Keratinocyte (primary cell): ENCODE measurements at regions not wholly inside any gene's neighbourhood (a gene's known extent, or its start where the extent isn't known, plus 50 kb on each side); places are given as distances from the start of the nearest gene placed in this dataset.

Source experiments
- DNase-seq: peaks from one replicate; pipeline ENCODE4 v3.0.0-alpha.2; 2011; ENCODE audit warnings: low read depth, missing footprints, low spot score
- FAIRE-seq: peaks from 2 replicates; lab custom pipeline; 2011; peaks lifted over from hg19 to GRCh38; lab: Jason Lieb, UNC
- H2AFZ ChIP-seq: 2 replicates; pipeline ENCODE4 v1.6.0; 2012; ENCODE audit warnings: low read length, control low read depth, inconsistent platforms; ENCODE audit not compliant: control insufficient read depth
- H3K27ac ChIP-seq: 2 replicates; pipeline ENCODE4 v1.5.1; 2011; ENCODE audit warnings: low read length; ENCODE audit not compliant: control insufficient read depth, insufficient read depth
- H3K27me3 ChIP-seq: 3 replicates; pipeline ENCODE4 v1.6.0; 2011; ENCODE audit warnings: low read length; ENCODE audit not compliant: control insufficient read depth, insufficient read depth; ENCODE audit errors: extremely low read depth
- H3K36me3 ChIP-seq, 2 experiments: 2 replicates in 1 of 2; 3 replicates in 1 of 2; pipeline ENCODE4 v1.5.1; 2011; ENCODE audit warnings: low read length in 2 of 2, mild to moderate bottlenecking in 1 of 2; ENCODE audit not compliant: control insufficient read depth in 2 of 2, insufficient read depth in 2 of 2; ENCODE audit errors: extremely low read depth in 1 of 2
- H3K4me1 ChIP-seq: 3 replicates; pipeline ENCODE4 v1.5.1; 2011; ENCODE audit warnings: low read length; ENCODE audit not compliant: control insufficient read depth, insufficient read depth; ENCODE audit errors: extremely low read depth
- H3K4me2 ChIP-seq: 3 replicates; pipeline ENCODE4 v1.6.0; 2011; ENCODE audit warnings: low read depth, low read length; ENCODE audit not compliant: control insufficient read depth, insufficient read depth; ENCODE audit errors: extremely low read depth
- H3K4me3 ChIP-seq, 3 experiments: fragments of 200-600 bp in 1 of 3; sonication (generic) in 1 of 3; 2 replicates in 2 of 3; 3 replicates in 1 of 3; pipeline ENCODE4 v1.5.1; 2011 to 2016; ENCODE audit warnings: low read length in 3 of 3, mild to moderate bottlenecking in 3 of 3, control low read depth in 2 of 3, inconsistent platforms in 1 of 3, low read depth in 1 of 3, mixed read lengths in 1 of 3, mixed run types in 1 of 3, moderate library complexity in 1 of 3; ENCODE audit not compliant: control insufficient read depth in 2 of 3, insufficient read depth in 2 of 3; ENCODE audit errors: extremely low read depth in 1 of 3
- H3K79me2 ChIP-seq: 2 replicates; pipeline ENCODE4 v1.6.0; 2012; ENCODE audit warnings: low read length; ENCODE audit not compliant: control insufficient read depth, insufficient read depth
- H3K9ac ChIP-seq: 3 replicates; pipeline ENCODE4 v1.6.0; 2011; ENCODE audit warnings: low read length; ENCODE audit not compliant: control insufficient read depth, insufficient read depth; ENCODE audit errors: extremely low read depth
- H3K9me1 ChIP-seq: 3 replicates; pipeline ENCODE4 v1.6.0; 2011; ENCODE audit warnings: low read length; ENCODE audit not compliant: control insufficient read depth, insufficient read depth; ENCODE audit errors: extremely low read depth
- H3K9me3 ChIP-seq: 2 replicates; pipeline ENCODE4 v1.5.1; 2012; ENCODE audit warnings: low read depth, low read length; ENCODE audit not compliant: control insufficient read depth
- H4K20me1 ChIP-seq: 3 replicates; pipeline ENCODE4 v1.6.0; 2011; ENCODE audit warnings: low read length; ENCODE audit not compliant: control insufficient read depth, insufficient read depth; ENCODE audit errors: extremely low read depth
- CTCF ChIP-seq, 3 experiments: IDR thresholded peaks in 1 of 3; conservative IDR thresholded peaks in 1 of 3; optimal IDR thresholded peaks in 1 of 3; 2 replicates in 2 of 3; 3 replicates in 1 of 3; pipeline versions ENCODE3 to v1.5.1; 2011; ENCODE audit warnings: low read length in 3 of 3, mild to moderate bottlenecking in 3 of 3, moderate library complexity in 2 of 3, control low read depth in 1 of 3, inconsistent platforms in 1 of 3; ENCODE audit not compliant: insufficient read depth in 2 of 3; ENCODE audit errors: extremely low read depth in 1 of 3
- EZH2 ChIP-seq: IDR thresholded peaks from one replicate; pipeline ENCODE4 v1.6.1; 2012; ENCODE audit warnings: inconsistent platforms, mild to moderate bottlenecking, low read length, moderate library complexity
- dilution Hi-C: fragments of 300-500 bp; cut with MboI; formaldehyde crosslinking; loops from one replicate; pipeline ENCODE4 v1.7.0; 2020; ENCODE audit warnings: low sequenced_read_pairs; ENCODE audit not compliant: extremely low pct_ligation_motif_present

GRCh38 chr11:95345651-95346050 lies 114.6 kb upstream of the SESN3 start:
- H3K79me2 ChIP-seq, result no peaks in the 10 kb centered on the region
- H2AFZ ChIP-seq, result no peak overlapping the region
- TF ChIP-seq EZH2, result no peak
- TF ChIP-seq CTCF (optimal IDR thresholded peaks at IDR 0.05 in 1 of 3, IDR thresholded peaks at IDR 0.05 in 1 of 3, conservative IDR thresholded peaks at IDR 0.05 in 1 of 3; ENCODE audit: extremely low read depth in 1 of 3, insufficient read depth in 2 of 3, low read length in 3 of 3), result no peak
- no peak overlapping the region for H3K27ac ChIP-seq
- H3K4me3 ChIP-seq, result no peak overlapping the region
- peaks cover 25% of the 10 kb centered on the region for H3K4me1 ChIP-seq
- no peaks in the 10 kb centered on the region for H3K36me3 ChIP-seq
- peak; percentile 48 for FAIRE-seq
- dilution Hi-C loops, result no loop called here
- H4K20me1 ChIP-seq, result no peaks in the 10 kb centered on the region
- no peak for DNase-seq
- no peaks in the 10 kb centered on the region for H3K9me3 ChIP-seq
- no peaks in the 10 kb centered on the region for H3K27me3 ChIP-seq
- H3K9me1 ChIP-seq, result no peaks in the 10 kb centered on the region
- peak overlapping the region; percentile 23 for H3K4me2 ChIP-seq
- H3K9ac ChIP-seq, result no peak overlapping the region

- Histone ChIP-seq H3K9me1 (no peaks in the 10 kb centered on the region), H3K79me2 (no peaks in the 10 kb centered on the region), H3K4me1 (peaks cover 25% of the 10 kb centered on the region), H3K4me2 (peak overlapping the region; percentile 23), H3K9me3 (no peaks in the 10 kb centered on the region), H3K9ac (no peak overlapping the region), H2AFZ (peak overlapping the region; percentile 18), H4K20me1 (no peaks in the 10 kb centered on the region), H3K4me3 (no peak overlapping the region), H3K36me3 (no peaks in the 10 kb centered on the region), H3K27me3 (no peaks in the 10 kb centered on the region), H3K27ac (no peak overlapping the region)
- TF ChIP-seq CTCF (optimal IDR thresholded peaks at IDR 0.05 in 1 of 3, IDR thresholded peaks at IDR 0.05 in 1 of 3, conservative IDR thresholded peaks at IDR 0.05 in 1 of 3; ENCODE audit: extremely low read depth in 1 of 3, insufficient read depth in 2 of 3, low read length in 3 of 3), result no peak
- FAIRE-seq, result peak; percentile 86
- dilution Hi-C loops, result no loop called here
- no peak for DNase-seq
Observed at GRCh38 chr11:95344932-95345642, 114.1 kb upstream of the SESN3 start.
